ENCODE measurements at regions not wholly inside any gene's neighbourhood (a gene's known extent, or its start where the extent isn't known, plus 50 kb on each side); places are given as distances from the start of the nearest gene placed in this dataset.

GRCh38 chr3:69686056-69686455 lies 53.2 kb upstream of the MITF start:
- TF ChIP-seq SMC3 (IDR thresholded peaks at IDR 0.05; ENCODE audit: low read depth, low read length), result no peak
- no peak for TF ChIP-seq TEAD4 (IDR thresholded peaks at IDR 0.05; ENCODE audit: borderline replicate concordance, insufficient read depth)
- no peak for TF ChIP-seq GABPA (IDR thresholded peaks at IDR 0.05; ENCODE audit: low read depth)
- TF ChIP-seq ELF1 (IDR thresholded peaks at IDR 0.05), result no peak
- TF ChIP-seq, protein P1, sequence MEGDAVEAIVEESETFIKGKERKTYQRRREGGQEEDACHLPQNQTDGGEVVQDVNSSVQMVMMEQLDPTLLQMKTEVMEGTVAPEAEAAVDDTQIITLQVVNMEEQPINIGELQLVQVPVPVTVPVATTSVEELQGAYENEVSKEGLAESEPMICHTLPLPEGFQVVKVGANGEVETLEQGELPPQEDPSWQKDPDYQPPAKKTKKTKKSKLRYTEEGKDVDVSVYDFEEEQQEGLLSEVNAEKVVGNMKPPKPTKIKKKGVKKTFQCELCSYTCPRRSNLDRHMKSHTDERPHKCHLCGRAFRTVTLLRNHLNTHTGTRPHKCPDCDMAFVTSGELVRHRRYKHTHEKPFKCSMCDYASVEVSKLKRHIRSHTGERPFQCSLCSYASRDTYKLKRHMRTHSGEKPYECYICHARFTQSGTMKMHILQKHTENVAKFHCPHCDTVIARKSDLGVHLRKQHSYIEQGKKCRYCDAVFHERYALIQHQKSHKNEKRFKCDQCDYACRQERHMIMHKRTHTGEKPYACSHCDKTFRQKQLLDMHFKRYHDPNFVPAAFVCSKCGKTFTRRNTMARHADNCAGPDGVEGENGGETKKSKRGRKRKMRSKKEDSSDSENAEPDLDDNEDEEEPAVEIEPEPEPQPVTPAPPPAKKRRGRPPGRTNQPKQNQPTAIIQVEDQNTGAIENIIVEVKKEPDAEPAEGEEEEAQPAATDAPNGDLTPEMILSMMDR (IDR thresholded peaks at IDR 0.05), result no peak
- TF ChIP-seq RXRA (IDR thresholded peaks at IDR 0.05; ENCODE audit: borderline replicate concordance, low read depth), result no peak
- TF ChIP-seq MAX (IDR thresholded peaks at IDR 0.05; ENCODE audit: low read depth), result no peak

All from SK-N-SH (cell line).